Muscle of back (tissue), 3 donors: ENCODE measurements at regions not wholly inside any gene's neighbourhood (a gene's known extent, or its start where the extent isn't known, plus 50 kb on each side); places are given as distances from the start of the nearest gene placed in this dataset.

Experiments used
- DNase-seq, 3 donors: peaks; one replicate each; pipeline versions ENCODE4 v3.0.0 to v3.0.0-alpha.2; 2013

DNA sequence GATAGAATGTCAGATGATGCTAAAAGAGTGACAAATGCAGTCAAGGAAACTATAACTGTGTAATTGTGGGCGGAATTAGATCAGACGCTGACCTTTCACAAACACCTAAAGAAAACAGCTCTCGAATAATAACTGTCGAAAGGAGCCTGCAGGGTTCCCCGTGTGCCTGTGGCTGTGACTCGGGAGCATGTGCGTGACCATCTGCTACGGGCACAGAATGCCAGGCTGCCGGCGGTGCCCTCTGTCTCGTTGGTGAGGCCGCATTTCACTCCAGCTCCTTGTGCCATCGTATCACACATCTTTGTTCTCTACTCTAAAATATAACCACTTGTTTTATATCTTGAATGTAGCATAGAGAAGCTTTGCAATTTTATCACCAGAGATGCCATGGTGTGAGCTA lies 267.8 kb upstream of the FMN2 start:
- DNase-seq: no peak

DNA sequence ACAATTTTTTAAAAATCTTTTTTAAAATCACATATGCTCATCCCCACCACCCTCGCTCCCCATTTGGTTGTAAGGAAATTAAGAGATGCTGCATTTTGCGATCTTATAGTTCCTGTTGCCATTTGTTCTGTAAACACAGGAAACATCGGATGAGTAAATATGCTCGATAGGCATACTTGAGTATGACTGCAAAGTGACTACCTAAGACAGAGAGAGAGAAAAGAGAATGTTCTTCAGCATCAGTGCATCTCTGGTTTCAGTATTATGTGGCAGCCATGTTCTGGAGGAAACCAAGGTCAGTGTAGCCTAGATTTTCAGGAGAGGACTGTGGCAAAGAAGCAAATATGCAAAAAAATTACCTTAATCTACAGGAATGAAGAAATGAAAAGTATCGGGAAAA lies 265.5 kb upstream of the FMN2 start:
- no peak for DNase-seq

DNA sequence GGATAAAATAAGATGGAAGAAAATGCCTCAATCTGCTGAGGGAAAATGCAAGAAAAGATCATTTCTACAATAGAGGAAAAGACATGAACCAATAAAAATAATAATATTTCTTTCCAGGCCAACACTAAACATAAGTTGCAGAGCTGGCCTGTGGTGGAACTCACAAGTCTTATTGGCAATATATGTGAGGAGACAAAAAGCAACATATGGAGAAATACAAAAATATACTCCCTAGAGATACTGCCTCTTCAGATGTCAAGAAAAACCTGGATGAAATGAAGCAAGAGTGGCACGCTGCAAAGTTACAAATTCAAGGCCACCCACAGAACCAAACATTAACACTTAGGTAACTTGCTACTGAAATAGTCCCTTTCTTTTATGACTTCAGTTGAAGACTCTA lies 264.9 kb upstream of the FMN2 start:
- peak in 1 of 3 donors; percentile 20 for DNase-seq

DNA sequence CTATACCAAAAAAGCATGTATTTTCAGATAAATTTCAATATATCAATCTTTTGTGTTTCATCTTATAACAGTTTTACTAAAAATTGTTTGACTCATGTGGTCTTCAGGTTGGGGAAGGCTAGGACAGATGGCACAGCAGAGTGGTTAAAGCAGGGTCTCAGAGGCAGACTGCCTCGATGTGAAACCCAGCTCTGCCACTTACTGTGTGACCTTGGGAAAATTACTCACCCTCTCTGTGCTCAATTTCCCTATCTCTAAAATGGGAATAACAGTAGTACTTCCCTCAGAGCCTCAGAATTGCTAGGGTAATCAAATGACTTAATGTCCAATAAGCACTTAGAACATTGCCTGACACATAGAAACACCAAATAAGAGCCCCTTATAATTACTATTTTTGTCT lies 262.1 kb upstream of the FMN2 start:
- no peak for DNase-seq

DNA sequence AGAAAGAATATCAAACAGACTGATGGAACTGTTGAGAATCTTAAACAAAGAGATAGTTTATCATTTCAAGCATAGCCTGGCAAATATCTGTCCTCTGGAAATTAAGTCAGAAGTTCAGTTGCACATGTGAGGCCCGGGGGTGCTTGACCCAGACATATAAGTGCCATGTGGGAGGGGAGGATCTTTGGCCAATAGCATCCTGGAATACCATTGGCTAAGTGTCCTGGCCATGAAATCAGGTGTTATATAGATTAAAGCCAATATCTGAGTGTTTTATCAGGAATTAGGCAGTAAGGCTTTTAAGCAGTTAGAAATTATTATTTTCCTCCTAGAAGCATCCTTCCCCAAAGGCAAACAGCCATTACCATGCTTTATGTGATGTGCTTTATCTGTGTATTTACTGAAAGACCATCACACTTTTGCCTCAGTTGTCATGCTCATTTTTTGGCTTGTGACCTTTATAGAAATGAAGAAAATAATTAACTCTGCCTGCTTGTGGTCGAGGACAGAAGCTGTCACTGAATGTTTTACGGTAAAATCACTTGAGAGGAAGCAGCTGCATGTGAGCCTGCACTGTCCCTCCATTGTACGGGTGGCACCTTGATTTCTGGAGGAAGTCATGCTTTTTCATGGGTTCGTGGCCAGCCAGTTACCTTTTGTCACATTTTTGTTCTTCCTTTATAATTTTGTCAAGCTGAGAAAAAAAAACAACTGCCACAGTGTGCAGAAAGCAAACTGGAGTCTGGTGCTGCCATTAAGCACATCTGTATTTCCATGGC lies 259.9 kb upstream of the FMN2 start:
- no peak for DNase-seq

DNA sequence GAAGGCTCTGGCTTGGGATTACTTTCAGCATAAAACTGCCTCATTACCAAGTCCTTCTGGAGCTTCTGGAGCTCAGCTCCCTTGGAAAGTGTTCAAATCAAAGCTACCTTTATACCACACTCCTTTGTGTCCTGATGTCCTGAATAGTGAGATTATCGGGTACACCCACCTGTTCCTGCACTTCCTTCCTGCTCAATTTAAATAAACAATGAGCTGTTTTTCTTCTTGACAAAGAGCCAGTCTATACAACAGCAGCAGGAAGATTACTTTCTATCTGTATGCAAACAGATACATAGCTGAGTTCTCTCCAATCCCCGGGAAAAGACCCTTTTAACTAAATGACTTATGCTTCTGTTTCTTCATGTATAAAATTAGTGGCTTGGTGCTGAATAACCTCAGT lies 258.0 kb upstream of the FMN2 start:
- peak in 1 of 3 donors; percentile 48 for DNase-seq

DNA sequence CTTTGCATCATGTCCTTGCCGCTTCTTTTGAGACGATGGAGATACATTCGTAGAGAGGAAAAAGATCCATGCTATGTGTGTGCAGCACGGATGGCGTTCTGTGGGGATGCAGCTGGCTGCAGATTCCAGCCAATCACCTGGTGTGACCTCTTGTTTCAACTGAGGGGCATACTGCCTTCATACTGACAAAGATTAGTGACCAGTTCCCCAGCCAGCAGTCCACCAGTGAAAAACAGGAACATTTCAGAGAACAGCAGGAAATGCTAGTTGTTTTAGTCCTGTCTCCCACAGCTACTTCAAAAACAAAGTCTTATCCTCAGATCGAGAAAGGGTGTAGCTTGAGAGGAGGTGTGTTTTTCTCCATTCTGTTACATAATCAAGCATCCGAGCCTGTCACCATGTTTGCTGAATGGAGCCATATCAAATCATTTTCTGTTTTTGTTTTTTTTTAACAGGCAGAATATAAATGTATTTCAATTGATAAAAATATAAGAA lies 255.7 kb upstream of the FMN2 start:
- DNase-seq: no peak

DNA sequence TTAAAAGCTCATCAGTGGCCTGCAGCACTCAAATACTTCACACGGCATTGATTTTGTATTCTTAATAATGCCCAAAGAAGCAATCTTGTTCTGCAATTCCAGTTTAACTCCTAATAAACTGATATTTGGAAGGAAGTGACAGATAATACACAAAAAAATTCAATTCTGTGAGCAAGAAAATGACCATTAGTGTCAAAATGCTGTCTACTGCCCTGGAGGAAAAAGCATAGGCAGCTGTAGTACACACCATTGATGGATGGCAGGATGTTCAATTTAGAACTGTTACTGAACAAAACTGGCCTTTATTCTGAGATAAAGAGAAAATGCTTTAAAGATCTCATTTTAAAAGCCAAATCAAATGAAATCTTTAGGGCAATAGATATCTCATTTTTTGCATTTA lies 251.3 kb upstream of the FMN2 start:
- no peak for DNase-seq

DNA sequence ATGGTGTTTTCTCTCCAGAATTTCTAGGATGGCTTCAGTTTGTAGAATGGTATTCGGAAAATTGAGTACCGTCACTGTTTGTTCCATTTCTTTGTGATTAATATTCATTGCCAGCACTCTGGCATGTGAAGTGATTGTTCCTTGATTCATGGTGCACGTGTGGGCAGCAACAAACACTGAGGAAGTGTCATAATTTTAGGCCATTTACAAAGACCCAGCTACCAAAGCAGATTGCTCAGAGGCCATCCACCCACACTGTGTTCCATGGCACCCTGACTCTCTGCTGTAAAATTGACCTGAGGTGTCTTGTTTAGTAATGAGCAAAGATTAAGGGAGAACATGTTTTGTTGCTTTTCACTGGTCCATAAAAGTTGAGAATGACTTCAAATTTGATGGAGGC lies 250.9 kb upstream of the FMN2 start:
- no peak for DNase-seq

DNA sequence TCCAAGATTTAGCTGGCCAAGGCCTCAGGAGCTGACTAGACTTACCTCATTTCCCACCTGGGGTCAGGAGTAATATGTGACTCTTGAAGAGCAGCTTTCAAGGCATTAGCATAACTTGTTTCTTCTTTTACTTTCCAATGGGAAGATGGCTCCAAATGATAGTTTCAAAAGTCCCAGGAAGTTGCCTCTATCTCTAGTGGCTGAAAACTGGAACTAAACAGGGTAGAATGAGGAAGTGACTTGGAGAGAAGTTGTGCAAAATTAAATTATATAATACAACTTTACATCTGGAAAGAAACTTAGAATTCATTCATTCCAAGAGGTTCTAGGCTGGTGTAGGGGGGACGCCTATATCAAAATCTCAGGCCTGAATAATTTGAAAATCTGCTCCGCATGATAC lies 250.1 kb upstream of the FMN2 start:
- no peak for DNase-seq

DNA sequence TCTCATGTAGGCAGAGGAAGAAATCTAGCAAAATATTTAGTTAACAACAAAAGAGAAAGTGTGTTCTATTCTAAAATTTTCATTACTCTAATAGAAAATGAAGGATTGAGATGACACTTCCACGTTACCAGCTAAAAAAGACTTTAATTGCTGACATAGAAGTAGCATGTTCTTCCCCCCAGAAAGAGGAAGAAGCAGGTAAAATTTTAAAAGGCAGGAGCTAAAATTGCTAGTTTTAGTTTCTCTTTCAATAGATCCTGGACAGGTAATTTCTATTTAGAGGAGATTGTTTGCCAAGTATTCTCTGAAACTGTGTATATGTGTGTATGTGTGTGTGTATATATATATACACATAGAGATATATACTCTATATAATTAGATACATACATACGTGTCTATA lies 248.1 kb upstream of the FMN2 start:
- no peak for DNase-seq

DNA sequence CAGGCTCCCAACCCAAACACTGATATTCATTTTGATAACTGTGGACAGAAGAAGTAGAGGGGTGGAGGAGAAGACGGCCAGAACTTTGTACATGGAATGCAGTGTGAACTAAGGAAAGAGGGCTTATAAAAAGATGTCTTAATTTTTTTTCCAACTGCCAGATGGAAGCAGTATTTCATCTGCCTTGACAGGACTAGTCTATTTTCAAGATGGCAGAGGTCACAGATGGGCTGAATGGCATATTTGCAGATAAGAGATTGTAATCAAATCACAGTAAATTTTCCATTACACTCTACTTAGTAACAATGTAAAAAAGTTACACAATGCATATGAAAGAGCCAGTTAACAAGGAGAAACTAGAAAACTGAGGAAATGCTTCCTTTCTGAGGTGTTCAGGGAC lies 246.8 kb upstream of the FMN2 start:
- DNase-seq: no peak

DNA sequence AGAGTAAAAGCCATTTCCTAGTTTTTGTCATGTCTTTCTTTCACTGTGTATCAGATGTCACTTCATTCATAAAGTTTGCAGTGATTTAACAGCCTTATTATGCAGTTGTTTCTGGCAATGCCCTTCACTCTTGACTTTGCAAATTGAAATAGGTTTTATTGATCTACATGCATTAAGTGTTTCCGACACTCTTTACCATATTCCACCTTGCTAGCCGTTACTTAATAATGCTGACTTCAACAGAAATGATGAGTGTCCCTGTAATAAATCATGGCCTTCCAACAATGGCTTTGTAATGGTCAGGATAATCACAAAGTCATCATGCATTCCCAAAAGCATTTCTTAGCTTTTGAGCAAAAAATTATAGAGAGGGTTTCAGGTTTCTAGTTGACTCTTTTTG lies 236.8 kb upstream of the FMN2 start:
- DNase-seq: no peak

DNA sequence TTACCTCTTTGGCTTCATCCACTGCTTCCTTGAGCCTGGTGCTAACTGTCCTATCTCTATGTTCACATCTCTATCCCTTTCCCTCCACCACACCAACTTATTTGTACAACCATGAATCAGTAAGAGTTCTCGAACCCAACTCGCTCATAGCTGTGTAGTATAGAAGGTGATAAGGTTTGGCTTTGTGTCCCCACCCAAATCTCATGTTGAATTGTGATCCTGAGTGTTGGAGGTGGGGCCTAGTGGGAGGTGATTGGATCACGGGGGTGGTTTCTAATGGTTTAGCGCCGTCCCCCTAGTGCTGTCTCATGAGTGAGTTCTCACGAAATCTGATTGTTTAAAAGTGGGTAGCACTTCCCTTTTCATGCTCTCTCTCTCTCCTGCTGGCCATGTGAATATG lies 235.6 kb upstream of the FMN2 start:
- no peak for DNase-seq

DNA sequence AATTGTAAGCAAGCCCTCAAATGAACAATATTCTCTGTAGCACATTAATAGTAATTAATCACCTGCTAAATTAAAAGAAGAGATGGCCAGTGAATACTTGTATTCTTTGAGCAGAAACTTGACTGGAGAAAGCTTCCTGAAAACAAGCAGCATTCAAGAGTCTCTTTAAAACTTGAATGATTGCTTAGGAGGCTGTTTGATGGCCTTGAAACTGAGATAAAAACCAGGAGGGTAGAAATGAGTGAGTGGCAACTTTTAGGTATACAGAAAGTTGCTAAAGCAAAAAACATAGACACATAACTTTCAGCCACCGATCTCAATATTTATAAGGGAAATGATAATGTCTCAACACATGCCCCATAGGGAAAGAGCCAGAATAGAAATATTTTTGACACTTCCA lies 234.8 kb upstream of the FMN2 start:
- no peak for DNase-seq

DNA sequence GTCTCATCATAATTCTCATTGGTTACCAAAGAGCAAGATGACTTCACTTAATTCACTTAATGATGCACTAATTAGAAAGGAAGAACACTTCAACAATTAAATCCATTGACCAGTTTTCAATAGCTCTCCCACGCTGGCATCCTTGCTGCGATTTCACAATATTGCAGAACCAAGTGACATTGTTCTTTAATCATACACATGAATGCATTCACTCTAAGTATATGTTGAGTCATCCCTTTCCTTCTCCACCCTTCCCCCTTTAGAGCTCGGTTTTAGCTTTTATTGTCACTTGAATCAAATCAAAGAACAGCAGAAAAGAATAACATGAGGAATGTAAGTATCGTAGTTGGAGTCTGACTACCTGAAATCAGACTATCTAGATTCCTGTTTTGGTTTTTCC lies 233.6 kb upstream of the FMN2 start:
- DNase-seq: no peak

DNA sequence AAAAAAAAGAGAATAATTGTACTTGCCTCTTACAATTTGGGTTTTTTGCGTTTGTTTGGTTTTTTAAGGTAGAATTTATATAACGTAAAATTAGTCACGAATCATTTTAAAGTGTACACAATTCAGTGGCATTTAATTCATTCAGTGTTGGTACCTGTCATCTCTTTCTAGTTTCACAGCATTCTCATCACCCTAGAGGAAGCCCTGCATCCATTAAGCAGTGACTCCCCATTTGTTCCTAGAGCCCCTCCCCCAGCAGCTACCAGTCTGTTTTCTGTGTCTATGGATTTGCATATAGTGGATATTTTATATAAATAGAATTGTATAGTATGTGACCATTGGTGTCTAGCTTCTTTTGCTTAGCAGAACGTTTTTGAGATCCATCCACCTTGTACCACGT lies 233.2 kb upstream of the FMN2 start:
- DNase-seq: no peak

DNA sequence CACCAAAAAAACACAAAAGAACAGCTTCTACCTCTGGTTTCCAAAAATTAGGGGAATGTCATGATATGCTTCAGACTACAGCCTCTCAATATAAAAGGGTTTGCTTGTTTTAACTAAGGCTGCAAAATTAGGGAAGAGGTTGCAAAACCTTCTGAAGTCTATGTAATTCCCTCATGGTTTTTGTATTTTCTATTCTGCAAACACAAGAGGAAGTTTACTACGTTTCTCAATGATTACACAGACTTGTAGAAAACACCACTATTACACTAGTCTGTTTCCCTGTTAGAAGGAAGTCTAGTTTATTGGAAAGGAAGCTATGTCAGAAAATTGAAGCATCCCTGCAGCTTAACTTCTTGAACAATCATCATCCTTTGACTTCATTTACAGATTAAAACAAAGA lies 229.7 kb upstream of the FMN2 start:
- DNase-seq: no peak

DNA sequence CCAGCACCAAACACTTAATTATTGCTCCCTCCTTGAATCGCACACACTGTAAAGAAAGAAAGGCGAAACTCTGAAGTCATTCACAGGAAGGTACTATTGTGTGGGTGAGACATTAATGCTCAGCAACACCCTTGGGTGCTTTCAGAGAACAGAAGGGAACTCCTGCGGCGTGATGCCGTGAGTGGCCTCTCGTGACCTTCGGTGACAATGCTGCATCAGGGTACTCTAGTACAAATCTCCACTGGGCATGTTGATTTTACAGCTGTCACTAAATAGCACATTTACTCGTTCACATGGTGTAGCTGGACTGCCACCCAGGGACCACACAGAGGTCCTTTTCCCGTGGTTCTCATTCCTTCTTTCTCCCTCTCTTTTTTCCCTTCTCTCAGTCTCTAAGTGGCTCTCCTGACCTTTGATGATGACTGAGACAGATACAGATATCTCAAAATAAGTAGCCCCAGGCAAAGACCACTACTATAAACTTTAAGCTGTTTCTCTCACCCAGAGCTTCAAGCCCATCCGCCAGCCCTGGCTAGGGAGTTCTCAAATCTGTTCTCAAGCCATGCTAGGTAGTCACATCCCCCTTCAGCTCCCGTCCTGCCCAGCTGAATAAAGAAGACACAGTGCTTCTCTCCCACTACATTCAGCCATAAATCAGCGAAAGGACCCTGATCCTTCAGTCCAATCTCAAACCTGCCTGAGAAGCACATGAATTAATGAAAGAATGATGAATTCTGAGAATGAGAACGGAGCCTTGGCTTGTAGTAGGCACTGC lies 223.4 kb upstream of the FMN2 start:
- DNase-seq: no peak

DNA sequence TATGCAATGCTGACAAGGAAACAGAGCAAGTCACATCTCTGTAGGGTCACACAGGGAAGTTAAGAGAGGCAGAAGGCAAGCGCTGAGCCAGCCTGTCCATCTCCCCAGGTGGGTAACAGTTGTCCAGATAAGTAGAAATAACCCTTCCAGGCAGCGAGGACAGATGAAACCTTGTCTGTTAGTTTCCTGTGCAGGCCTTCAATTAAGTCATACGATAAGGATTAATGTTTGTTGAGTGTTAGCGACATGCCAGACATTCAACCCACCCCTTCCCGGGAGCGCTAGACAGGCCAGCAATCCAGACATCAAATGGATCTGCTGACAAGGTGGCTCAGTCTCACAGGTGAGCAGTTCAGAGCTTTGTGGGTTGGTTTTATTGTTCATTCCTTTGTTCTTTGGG lies 221.5 kb upstream of the FMN2 start:
- no peak for DNase-seq

DNA sequence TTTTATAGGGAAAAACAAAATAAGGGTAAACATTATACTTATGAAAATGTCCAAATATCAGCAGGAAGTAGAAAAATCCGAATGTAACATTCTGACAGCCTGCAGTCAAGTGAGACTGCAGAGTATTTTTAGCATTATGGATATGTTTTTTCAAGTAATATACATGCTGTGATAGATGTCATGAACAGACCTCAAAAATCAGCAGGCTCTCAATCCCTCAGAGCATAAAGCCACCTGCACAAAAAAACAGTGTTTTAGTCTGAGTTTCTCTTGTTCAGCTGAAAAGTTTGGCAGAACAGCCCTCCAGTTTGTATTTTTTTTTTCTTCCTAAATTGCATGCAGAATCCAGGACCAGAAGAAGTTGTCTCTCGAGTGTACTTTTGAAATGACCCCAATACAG lies 219.1 kb upstream of the FMN2 start:
- DNase-seq: peak; percentile 34 to 76 (median 45)

DNA sequence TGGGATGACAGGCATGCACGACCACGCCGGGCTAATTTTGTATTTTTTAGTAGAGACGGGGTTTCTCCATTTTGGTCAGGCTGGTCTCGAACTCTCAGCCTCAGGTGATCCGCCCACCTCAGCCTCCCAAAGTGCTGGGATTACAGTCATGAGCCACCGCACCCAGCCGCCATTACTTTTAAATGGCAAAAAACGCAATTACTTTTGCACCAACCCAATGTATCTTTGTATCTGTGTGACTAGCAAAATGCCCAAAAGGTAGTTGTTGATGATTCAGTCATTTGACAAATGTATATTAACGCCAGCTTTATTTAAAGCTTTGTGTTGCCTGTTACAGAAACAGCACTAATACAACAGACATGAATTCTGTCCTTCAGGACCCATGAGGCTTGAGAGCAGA lies 216.9 kb upstream of the FMN2 start:
- no peak for DNase-seq
